ENCODE measurements at regions not wholly inside any gene's neighbourhood (a gene's known extent, or its start where the extent isn't known, plus 50 kb on each side); places are given as distances from the start of the nearest gene placed in this dataset.

DNA sequence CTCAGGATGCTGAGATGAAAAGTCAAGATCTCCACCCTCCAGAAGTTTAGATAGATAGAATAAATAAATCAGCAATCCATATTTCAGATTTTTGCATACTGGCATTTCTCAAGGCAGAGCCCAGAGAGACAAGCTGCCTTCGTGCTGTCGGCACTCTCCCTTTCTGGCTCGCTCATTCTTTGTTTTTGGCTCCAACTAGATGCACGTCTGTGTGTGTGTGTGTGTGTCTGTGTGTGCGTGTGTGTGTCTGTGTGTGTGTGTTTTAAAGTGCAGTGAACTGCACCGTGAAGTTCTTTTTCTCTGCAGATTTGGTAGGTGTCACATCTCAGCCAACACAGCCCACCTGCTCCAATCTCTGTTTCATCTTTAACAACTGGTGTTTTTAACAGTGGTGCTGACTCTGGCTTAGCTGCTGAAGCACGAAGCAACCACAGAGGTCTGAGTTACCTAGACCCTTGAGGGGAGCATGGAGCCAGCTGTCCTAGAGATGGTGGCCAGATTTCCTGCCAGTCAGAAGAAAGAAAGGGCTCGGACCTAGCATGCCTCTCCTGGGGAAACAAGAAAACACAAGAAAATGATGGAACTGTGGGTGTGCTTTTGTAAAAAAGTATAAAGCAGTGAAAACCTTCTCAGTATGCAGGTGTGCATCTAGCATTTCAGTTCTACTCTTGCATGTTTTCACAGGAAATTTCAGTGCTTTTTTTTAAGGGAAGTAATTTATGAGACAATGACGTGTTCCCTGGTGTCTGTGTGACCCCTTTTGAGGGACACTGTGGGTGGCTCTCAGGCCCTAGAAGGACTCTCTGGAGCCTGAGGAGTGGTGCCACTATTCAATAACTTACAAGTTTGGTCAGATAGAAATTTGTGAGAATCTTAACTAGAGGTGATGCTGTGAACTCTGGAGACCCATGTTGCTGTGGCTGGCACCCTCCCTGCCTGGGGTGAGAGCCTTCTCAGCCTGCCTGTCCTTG lies 364.3 kb downstream of the RNF144A start:
- Histone ChIP-seq H3K36me3 (ENCODE audit: insufficient read depth, low read length, poor library complexity, severe bottlenecking) (no peaks in the 10 kb centered on the region), H3K4me1 (ENCODE audit: insufficient read depth, low read length, poor library complexity, severe bottlenecking) (no peaks in the 10 kb centered on the region), H3K27ac (ENCODE audit: low read depth, low read length, poor library complexity, severe bottlenecking) (no peak overlapping the region), H3K27me3 (replicated peaks; ENCODE audit: insufficient read depth, low read depth, low read length, poor library complexity) (no peaks in the 10 kb centered on the region), H3K9me3 (ENCODE audit: low read depth, low read length, poor library complexity, severe bottlenecking) (no peaks in the 10 kb centered on the region), H3K4me3 (ENCODE audit: low read depth, low read length, poor library complexity, severe bottlenecking) (no peak overlapping the region)
- BruUV-seq (replicated peaks), result no TSS peak
- no peak for DNase-seq (ENCODE audit: low spot score)
- intact Hi-C loops (cut with micrococcal nuclease; ENCODE audit: unreplicated experiment), result no loop called here
- TF ChIP-seq, protein P1, sequence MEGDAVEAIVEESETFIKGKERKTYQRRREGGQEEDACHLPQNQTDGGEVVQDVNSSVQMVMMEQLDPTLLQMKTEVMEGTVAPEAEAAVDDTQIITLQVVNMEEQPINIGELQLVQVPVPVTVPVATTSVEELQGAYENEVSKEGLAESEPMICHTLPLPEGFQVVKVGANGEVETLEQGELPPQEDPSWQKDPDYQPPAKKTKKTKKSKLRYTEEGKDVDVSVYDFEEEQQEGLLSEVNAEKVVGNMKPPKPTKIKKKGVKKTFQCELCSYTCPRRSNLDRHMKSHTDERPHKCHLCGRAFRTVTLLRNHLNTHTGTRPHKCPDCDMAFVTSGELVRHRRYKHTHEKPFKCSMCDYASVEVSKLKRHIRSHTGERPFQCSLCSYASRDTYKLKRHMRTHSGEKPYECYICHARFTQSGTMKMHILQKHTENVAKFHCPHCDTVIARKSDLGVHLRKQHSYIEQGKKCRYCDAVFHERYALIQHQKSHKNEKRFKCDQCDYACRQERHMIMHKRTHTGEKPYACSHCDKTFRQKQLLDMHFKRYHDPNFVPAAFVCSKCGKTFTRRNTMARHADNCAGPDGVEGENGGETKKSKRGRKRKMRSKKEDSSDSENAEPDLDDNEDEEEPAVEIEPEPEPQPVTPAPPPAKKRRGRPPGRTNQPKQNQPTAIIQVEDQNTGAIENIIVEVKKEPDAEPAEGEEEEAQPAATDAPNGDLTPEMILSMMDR (conservative IDR thresholded peaks at IDR 0.05; ENCODE audit: low read depth, low read length), result no peak
- TF ChIP-seq EZH2 (IDR thresholded peaks at IDR 0.05; ENCODE audit: borderline replicate concordance, low read depth, low read length, poor library complexity, severe bottlenecking), result no peak
- ChIA-PET CTCF (no interaction called here), POLR2A (ENCODE audit: low non-redundant PET) (no interaction called here)

DNA sequence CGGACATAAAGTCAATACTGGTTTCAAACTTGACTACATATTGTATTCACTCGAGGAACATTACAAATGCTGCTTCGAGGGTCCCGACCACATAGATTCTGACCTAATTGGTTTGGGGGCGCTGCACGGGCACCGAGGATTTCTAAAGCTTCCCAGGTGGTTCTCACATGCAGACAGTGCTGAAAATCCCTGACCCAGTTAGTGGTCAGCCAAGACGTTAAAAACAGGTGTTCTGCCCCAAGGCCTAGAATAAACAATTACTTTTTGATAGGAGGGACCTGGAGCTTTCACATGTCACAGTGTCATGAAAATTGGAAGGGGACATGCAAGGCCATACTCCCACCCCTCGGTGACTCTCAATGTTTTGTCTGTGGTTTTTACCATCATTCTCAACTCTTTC lies 368.9 kb downstream of the RNF144A start:
- TF ChIP-seq EZH2 (IDR thresholded peaks at IDR 0.05; ENCODE audit: borderline replicate concordance, low read depth, low read length, poor library complexity, severe bottlenecking), result no peak
- TF ChIP-seq, protein P1 (conservative IDR thresholded peaks at IDR 0.05; ENCODE audit: low read depth, low read length), result no peak
- ChIA-PET CTCF (no interaction called here), POLR2A (ENCODE audit: low non-redundant PET) (no interaction called here)
- intact Hi-C loops (cut with micrococcal nuclease; ENCODE audit: unreplicated experiment), result no loop called here
- Histone ChIP-seq H3K27me3 (replicated peaks; ENCODE audit: insufficient read depth, low read depth, low read length, poor library complexity) (no peaks in the 10 kb centered on the region), H3K27ac (ENCODE audit: low read depth, low read length, poor library complexity, severe bottlenecking) (no peak overlapping the region), H3K36me3 (ENCODE audit: insufficient read depth, low read length, poor library complexity, severe bottlenecking) (no peaks in the 10 kb centered on the region), H3K4me1 (ENCODE audit: insufficient read depth, low read length, poor library complexity, severe bottlenecking) (no peaks in the 10 kb centered on the region), H3K9me3 (ENCODE audit: low read depth, low read length, poor library complexity, severe bottlenecking) (no peaks in the 10 kb centered on the region), H3K4me3 (ENCODE audit: low read depth, low read length, poor library complexity, severe bottlenecking) (no peak overlapping the region)
- BruUV-seq (replicated peaks), result no TSS peak
- no peak for DNase-seq (ENCODE audit: low spot score)

DNA sequence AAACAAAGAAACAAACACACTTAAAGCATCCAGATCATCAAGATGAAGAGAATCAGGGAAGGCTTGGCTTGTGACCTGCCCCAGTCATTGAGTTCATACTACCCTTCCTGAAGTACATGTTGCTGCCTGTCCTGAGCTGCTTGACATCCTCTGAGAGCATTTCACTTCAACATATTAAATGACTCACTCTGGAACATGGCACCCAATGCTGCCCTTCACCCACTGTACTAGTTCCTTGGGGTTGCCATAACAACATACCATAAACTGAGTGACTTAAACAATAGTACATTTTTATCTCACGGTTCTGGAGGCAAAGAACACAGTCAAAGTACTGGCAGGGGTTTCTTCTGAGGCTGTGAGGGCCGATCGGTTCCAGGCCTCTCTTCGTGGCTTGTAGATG lies 371.3 kb downstream of the RNF144A start:
- DNase-seq (ENCODE audit: low spot score), result no peak
- ChIA-PET CTCF (no interaction called here), POLR2A (ENCODE audit: low non-redundant PET) (no interaction called here)
- Histone ChIP-seq H3K27ac (ENCODE audit: low read depth, low read length, poor library complexity, severe bottlenecking) (no peak overlapping the region), H3K9me3 (ENCODE audit: low read depth, low read length, poor library complexity, severe bottlenecking) (no peaks in the 10 kb centered on the region), H3K36me3 (ENCODE audit: insufficient read depth, low read length, poor library complexity, severe bottlenecking) (no peaks in the 10 kb centered on the region), H3K4me1 (ENCODE audit: insufficient read depth, low read length, poor library complexity, severe bottlenecking) (no peaks in the 10 kb centered on the region), H3K27me3 (replicated peaks; ENCODE audit: insufficient read depth, low read depth, low read length, poor library complexity) (no peaks in the 10 kb centered on the region), H3K4me3 (ENCODE audit: low read depth, low read length, poor library complexity, severe bottlenecking) (no peak overlapping the region)
- BruUV-seq (replicated peaks), result no TSS peak
- TF ChIP-seq, protein P1 (conservative IDR thresholded peaks at IDR 0.05; ENCODE audit: low read depth, low read length), result no peak
- TF ChIP-seq EZH2 (IDR thresholded peaks at IDR 0.05; ENCODE audit: borderline replicate concordance, low read depth, low read length, poor library complexity, severe bottlenecking), result no peak
- intact Hi-C loops (cut with micrococcal nuclease; ENCODE audit: unreplicated experiment), result no loop called here
